ENCODE measurements at regions not wholly inside any gene's neighbourhood (a gene's known extent, or its start where the extent isn't known, plus 50 kb on each side); places are given as distances from the start of the nearest gene placed in this dataset.

DNA sequence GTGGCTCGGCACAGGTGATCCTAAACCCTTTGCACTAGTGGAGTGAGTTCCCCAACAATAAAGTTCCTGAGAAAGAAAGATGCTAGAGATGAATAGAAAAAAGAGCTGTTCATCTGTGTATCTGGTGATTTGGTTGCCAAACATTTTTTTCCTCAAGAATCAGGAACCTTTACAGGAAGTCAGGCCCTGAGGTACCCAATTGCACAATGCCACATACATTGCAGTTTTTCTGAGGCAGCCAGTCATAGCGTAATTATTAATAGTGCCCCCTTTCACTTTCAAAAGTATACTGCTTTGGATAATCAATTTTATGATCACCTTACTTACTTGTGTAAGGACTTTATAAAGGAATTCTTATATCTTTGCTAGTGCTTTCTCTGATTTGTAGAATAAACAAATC, 346.3 kb upstream of the POU3F1 start:
- peaks cover 56% of the 10 kb centered on the region in 2 donors for H3K27me3 Mint-ChIP-seq

DNA sequence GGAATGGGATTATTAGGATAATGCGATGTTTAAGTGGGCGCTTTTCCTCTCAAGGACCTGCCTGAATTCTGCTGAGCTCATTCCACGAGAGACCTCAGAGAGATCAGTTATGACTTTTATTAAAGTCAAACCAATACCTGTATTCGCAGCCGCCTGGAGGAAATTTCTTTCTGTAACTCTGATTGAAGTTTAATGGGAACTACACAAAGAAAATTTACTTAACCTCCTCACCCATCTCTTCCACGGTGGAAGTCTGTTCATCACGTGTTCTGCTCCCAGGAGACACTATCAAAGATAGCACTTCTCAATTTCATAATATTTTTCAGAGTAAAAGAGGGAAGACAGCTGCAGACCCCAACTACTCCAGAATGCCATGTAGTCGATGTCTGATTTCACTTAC, 334.7 kb upstream of the POU3F1 start:
- ATAC-seq (replicated peaks): no peak
- Mint-ChIP-seq H3K36me3 (ENCODE audit: insufficient read depth) (peaks cover 3% of the 10 kb centered on the region), H3K4me1 (ENCODE audit: low read depth in 2 of 2) (no peaks in the 10 kb centered on the region), H3K9me3 (no peaks in the 10 kb centered on the region), H3K4me3 (no peak overlapping the region), H3K27me3 (peaks cover 39 to 73% of the 10 kb centered on the region in 2 donors), H3K27ac (no peak overlapping the region)
- DNase-seq: no peak

More for the DNA sequence above, 346.3 kb upstream of the POU3F1 start:
- H3K4me1 Mint-ChIP-seq (ENCODE audit: low read depth in 2 of 2): no peaks in the 10 kb centered on the region
- H3K27ac Mint-ChIP-seq: no peak overlapping the region
- peaks cover 0 to 7% of the 10 kb centered on the region in 2 donors for H3K9me3 Mint-ChIP-seq
- no peak for ATAC-seq (replicated peaks)
- H3K4me3 Mint-ChIP-seq: no peak overlapping the region
- no peaks in the 10 kb centered on the region for H3K36me3 Mint-ChIP-seq (ENCODE audit: insufficient read depth)
- DNase-seq: no peak

DNA sequence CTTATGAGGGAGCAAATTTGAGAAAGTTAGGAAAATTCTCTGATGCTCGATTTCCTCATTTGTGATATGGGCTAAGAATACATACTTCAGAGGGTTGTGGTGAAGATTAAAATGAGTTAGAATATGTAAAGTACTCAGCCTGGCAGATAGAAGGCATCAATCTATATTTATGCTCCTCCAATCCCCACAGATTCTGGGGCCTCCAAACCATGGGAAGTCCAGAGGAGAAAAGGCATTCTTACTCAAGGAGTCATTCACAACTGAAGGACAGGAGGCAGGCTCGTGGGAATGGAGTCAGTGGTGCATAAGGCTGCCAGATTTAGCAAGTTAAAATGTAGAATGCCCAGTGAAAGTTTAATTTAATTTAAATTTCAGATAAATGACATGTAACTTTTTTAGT, 330.0 kb upstream of the POU3F1 start:
- ATAC-seq (replicated peaks): no peak
- H3K4me3 Mint-ChIP-seq: no peak overlapping the region
- H3K36me3 Mint-ChIP-seq (ENCODE audit: insufficient read depth): no peaks in the 10 kb centered on the region
- no peak overlapping the region for H3K27ac Mint-ChIP-seq
- DNase-seq: no peak
- H3K27me3 Mint-ChIP-seq: peaks cover 36 to 62% of the 10 kb centered on the region in 2 donors
- H3K9me3 Mint-ChIP-seq: peaks cover 0 to 5% of the 10 kb centered on the region in 2 donors
- H3K4me1 Mint-ChIP-seq (ENCODE audit: low read depth in 2 of 2): no peaks in the 10 kb centered on the region

DNA sequence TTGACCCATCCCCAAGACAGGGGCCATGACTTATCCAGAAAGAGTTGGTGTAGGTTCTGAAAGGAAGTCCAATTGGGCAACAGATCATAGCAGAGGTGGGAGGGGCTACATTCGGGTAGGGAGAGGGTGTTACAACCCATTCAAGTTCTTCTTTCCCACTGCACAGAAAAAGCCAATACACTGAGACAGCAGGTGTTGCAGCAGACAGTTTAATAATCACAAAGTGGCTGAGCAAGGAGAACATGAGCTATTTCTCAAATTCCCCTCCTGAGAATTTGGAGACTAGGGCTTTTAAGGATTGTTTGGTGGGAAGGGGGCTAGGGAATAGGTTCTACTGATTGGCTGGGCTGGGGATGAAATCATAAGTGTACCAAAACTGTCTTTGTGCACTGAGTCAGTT, 328.4 kb upstream of the POU3F1 start:
- Mint-ChIP-seq H3K4me1 (ENCODE audit: low read depth in 2 of 2) (no peaks in the 10 kb centered on the region), H3K4me3 (no peak overlapping the region), H3K27me3 (peaks cover 32 to 60% of the 10 kb centered on the region in 2 donors), H3K27ac (no peak overlapping the region), H3K9me3 (peaks cover 0 to 5% of the 10 kb centered on the region in 2 donors), H3K36me3 (ENCODE audit: insufficient read depth) (no peaks in the 10 kb centered on the region)
- DNase-seq (no peak), ATAC-seq (replicated peaks) (no peak)

DNA sequence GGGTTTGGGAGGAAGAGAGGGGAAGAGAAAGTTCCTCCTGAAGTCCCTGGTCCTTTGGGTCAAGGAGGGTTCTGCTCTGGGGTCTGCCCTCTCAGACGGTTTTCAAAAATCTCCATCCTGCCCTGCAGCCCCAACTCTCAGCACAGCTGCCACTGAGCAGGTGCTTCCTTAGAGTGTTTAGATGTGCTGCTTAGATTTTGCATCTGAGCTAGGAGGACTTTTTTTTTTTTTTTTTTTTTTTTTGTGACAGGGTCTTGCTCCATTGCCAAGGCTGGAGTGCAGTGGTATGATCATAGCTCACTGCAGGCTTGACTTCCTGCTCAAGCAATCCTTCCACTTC, 324.9 kb upstream of the POU3F1 start:
- no peak for ATAC-seq (replicated peaks)
- Mint-ChIP-seq H3K27ac (no peak overlapping the region), H3K36me3 (ENCODE audit: insufficient read depth) (no peaks in the 10 kb centered on the region), H3K4me1 (ENCODE audit: low read depth in 2 of 2) (no peaks in the 10 kb centered on the region), H3K9me3 (peaks cover 0 to 5% of the 10 kb centered on the region in 2 donors), H3K27me3 (peaks cover 35 to 52% of the 10 kb centered on the region in 2 donors), H3K4me3 (no peak overlapping the region)
- DNase-seq: no peak

DNA sequence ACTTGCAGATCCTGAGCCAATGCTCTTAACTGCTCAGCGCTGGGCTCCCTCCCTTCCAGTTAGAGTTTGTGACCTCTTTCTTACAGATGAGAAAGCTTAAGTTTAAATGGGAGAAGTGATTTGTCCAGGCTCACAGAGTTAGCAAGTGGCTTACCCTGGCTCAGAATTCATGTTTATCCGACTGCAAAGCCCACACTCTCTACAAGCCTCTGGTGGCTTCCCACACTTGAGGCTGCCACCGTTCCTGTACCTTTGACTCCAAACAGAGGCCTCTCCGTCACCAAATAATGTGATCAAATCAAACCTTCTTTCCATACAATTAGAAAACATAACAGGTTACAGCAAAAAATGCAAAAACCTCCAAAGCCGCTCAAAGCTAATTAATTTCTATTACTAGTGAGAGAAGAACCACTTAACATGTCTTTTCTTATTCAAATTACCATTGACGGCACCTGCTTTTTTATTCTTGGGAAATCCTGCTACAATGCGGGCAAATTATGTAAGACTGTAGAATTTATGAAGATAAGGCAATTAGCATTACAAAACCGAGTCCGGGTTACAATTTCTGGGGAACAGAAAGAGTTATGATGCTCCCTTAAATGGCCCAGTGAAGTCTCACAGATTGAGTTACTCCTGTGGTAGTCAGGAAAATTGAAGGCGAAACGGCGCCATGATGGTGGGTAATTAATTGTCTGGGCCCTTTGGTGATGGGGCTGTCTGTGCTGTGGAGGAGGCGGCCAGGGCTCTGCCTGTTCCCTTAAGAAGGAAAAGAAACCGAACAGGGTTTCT, 324.3 kb upstream of the POU3F1 start:
- peaks cover 0 to 5% of the 10 kb centered on the region in 2 donors for H3K9me3 Mint-ChIP-seq
- DNase-seq (no peak), ATAC-seq (replicated peaks) (no peak)
- H3K4me1 Mint-ChIP-seq (ENCODE audit: low read depth in 2 of 2): no peaks in the 10 kb centered on the region
- H3K4me3 Mint-ChIP-seq: no peak overlapping the region
- no peak overlapping the region for H3K27ac Mint-ChIP-seq
- peaks cover 35 to 52% of the 10 kb centered on the region in 2 donors for H3K27me3 Mint-ChIP-seq
- no peaks in the 10 kb centered on the region for H3K36me3 Mint-ChIP-seq (ENCODE audit: insufficient read depth)

DNA sequence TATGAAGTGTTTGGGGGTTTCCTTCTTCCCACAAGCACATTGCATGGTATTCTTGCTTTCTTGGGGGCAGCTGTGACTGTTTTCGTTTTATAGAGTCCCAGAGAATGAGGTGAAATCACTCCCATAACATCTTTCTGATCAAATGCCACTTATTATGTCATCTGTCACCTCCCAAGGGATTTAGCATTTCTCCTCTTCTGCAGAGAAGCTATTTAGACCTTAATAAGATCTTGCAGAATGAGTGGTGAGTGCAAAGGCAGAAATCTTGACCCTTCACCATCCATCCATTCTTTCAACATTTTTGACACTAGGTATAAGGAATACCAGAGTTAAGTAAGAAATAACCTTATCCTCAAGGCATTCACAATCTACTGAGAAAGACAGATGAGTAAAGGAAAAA, 318.6 kb upstream of the POU3F1 start:
- Mint-ChIP-seq H3K27ac (no peak overlapping the region), H3K9me3 (no peaks in the 10 kb centered on the region), H3K4me1 (ENCODE audit: low read depth in 2 of 2) (no peaks in the 10 kb centered on the region), H3K36me3 (ENCODE audit: insufficient read depth) (no peaks in the 10 kb centered on the region), H3K4me3 (no peak overlapping the region), H3K27me3 (peaks cover 20 to 22% of the 10 kb centered on the region in 2 donors)
- ATAC-seq (replicated peaks) (no peak), DNase-seq (no peak)

DNA sequence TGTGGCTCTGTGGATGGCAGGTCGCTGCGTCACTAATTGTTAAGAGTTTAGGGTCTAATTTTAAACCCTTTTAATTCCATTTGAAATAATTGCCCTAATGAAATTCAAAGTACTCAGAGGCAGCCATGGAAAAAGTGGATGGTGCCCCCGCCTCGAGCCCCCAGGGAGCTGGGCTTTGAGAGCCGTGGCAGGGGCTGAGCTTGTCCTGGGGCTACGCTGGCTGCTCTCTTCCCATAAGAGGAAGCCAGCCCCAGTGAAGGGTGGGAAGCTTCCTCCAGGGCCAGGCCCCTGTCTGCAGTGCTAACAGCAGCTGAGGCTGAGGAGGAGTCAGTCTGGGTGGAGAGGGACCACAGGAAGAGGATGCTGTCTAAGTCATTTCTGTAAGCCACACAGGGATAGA, 315.0 kb upstream of the POU3F1 start:
- H3K4me1 Mint-ChIP-seq (ENCODE audit: low read depth in 2 of 2): no peaks in the 10 kb centered on the region
- no peak overlapping the region for H3K27ac Mint-ChIP-seq
- ATAC-seq (replicated peaks) (no peak), DNase-seq (no peak)
- no peaks in the 10 kb centered on the region for H3K9me3 Mint-ChIP-seq
- H3K36me3 Mint-ChIP-seq (ENCODE audit: insufficient read depth): no peaks in the 10 kb centered on the region
- H3K4me3 Mint-ChIP-seq: no peak overlapping the region
- peaks cover 18 to 28% of the 10 kb centered on the region in 2 donors for H3K27me3 Mint-ChIP-seq

DNA sequence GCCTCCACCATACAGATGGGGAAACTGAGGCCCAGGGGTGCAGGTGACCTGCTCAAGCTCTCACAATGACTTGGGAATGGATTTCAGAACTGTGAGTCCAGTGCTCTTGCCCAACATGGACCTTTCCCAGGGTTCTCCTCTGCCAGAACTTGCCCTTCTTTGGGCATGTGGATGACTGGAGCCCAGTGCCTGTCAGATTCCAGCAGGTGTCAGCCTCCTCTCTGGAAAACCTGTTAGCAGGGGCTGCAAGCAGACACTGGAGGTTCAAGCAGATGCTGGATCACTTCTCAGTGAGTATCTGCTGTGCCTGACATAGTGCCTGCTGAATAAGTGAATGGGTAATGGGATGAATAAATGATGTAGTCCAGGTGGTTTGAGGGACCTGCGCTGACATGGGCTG, 314.2 kb upstream of the POU3F1 start:
- Mint-ChIP-seq H3K27me3 (peaks cover 21 to 27% of the 10 kb centered on the region in 2 donors), H3K4me3 (no peak overlapping the region), H3K9me3 (no peaks in the 10 kb centered on the region), H3K4me1 (ENCODE audit: low read depth in 2 of 2) (no peaks in the 10 kb centered on the region), H3K27ac (no peak overlapping the region), H3K36me3 (ENCODE audit: insufficient read depth) (no peaks in the 10 kb centered on the region)
- DNase-seq (no peak), ATAC-seq (replicated peaks) (no peak)

DNA sequence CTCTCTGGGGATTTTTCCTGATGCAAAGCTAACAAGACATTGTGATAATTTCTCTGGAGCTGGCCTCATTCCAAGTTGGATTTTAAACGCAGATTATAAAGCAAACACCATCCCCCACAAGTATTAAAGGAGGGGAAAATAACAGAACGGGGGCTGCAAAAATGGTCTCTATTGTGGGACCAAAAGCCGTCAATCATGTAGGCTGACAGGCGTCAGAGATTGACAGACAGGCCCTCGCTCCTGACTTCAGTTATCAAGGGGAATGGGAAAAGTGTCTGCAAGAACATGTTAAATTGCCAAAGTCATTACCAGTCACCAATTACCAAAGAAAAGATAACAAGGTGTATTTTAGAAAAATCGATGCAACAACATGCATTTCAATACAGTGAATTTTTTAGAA, 307.4 kb upstream of the POU3F1 start:
- no peak for ATAC-seq (replicated peaks)
- H3K27me3 Mint-ChIP-seq: peaks cover 36 to 62% of the 10 kb centered on the region in 2 donors
- H3K36me3 Mint-ChIP-seq (ENCODE audit: insufficient read depth): no peaks in the 10 kb centered on the region
- DNase-seq: no peak
- no peaks in the 10 kb centered on the region for H3K4me1 Mint-ChIP-seq (ENCODE audit: low read depth in 2 of 2)
- H3K4me3 Mint-ChIP-seq: no peak overlapping the region
- H3K9me3 Mint-ChIP-seq: peaks cover 0 to 6% of the 10 kb centered on the region in 2 donors
- no peak overlapping the region for H3K27ac Mint-ChIP-seq

DNA sequence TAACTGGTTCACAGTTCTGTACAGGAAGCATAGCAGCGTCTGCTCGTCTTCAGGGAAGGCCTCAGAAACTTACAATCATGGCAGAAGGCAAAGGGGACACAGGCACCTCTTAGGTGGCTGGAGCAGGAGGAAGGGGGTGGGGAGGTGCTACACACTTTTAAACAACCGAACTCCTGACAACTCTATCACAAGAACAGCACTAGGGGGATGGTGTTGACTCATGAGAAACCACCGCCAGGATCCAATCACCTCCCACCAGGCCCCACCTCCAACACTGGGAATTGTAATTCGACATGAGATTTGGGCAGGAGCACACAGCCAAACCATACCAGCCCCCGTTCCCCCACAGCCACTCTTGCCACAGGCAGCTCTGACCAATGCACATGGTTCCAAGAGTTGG, 306.3 kb upstream of the POU3F1 start:
- peaks cover 5 to 16% of the 10 kb centered on the region in 2 donors for H3K9me3 Mint-ChIP-seq
- H3K4me3 Mint-ChIP-seq: no peak overlapping the region
- peaks cover 45 to 70% of the 10 kb centered on the region in 2 donors for H3K27me3 Mint-ChIP-seq
- DNase-seq (no peak), ATAC-seq (replicated peaks) (no peak)
- H3K36me3 Mint-ChIP-seq (ENCODE audit: insufficient read depth): no peaks in the 10 kb centered on the region
- H3K4me1 Mint-ChIP-seq (ENCODE audit: low read depth in 2 of 2): no peaks in the 10 kb centered on the region
- H3K27ac Mint-ChIP-seq: no peak overlapping the region

DNA sequence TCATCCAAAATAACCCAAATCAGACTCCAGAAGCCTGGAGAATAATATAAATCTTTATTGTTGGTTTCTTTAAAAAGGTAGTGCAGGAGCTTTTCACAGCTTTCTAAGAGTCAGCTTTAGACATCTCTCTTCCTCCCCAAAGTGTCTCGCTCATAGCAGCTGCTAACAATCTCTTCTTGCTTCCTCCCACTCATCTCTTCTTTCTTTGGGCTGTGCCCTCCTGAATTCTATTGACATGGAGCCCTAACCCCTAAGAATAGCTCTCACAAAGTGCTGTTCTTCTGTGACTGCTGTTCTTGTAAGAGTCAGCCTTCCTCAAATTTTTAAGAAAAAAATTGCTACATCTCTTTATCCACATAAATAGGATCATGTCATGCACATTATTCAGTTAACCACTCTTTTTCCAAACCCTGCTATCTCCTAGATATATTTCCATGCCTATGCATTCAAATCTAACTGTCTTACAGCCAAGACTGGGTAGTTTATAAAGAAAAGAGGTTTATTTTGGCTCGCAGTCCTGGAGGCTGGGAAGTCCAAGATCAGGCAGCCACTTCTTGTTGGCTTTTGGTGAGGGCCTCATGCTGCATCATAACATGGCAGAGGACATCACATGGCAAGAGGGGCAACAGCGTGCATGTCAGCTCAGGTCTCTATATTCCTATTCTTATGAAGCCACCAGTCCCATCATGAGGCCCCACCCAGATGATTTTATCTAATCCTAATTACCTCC, 301.0 kb upstream of the POU3F1 start:
- no peaks in the 10 kb centered on the region for H3K4me1 Mint-ChIP-seq (ENCODE audit: low read depth in 2 of 2)
- H3K4me3 Mint-ChIP-seq: no peak overlapping the region
- peaks cover 46 to 62% of the 10 kb centered on the region in 2 donors for H3K27me3 Mint-ChIP-seq
- peaks cover 5 to 16% of the 10 kb centered on the region in 2 donors for H3K9me3 Mint-ChIP-seq
- H3K27ac Mint-ChIP-seq: no peak overlapping the region
- no peaks in the 10 kb centered on the region for H3K36me3 Mint-ChIP-seq (ENCODE audit: insufficient read depth)
- no peak for DNase-seq
- no peak for ATAC-seq (replicated peaks)

DNA sequence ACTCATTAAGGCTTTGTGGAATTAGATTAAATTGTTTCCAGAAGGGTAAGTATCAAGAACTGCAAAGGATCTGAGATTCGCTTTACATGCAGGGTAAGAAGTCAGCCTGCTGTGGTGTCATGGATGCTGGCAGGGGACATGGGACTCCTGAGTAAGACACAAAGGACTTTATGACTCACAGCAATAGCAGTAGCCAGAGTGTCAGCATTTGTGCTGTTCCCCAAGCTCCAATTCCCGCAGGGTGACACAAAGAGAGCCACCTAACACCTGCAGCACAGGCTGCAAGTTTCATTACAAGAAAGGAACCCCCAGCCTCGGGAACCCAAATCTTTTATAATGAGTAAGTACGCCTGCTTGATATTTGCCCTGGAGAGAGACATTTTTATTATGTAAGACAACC, 298.1 kb upstream of the POU3F1 start:
- peaks cover 65 to 70% of the 10 kb centered on the region in 2 donors for H3K27me3 Mint-ChIP-seq
- no peaks in the 10 kb centered on the region for H3K4me1 Mint-ChIP-seq (ENCODE audit: low read depth in 2 of 2)
- DNase-seq (no peak), ATAC-seq (replicated peaks) (no peak)
- H3K9me3 Mint-ChIP-seq: peaks cover 5 to 16% of the 10 kb centered on the region in 2 donors
- H3K27ac Mint-ChIP-seq: no peak overlapping the region
- H3K36me3 Mint-ChIP-seq (ENCODE audit: insufficient read depth): no peaks in the 10 kb centered on the region
- no peak overlapping the region for H3K4me3 Mint-ChIP-seq

DNA sequence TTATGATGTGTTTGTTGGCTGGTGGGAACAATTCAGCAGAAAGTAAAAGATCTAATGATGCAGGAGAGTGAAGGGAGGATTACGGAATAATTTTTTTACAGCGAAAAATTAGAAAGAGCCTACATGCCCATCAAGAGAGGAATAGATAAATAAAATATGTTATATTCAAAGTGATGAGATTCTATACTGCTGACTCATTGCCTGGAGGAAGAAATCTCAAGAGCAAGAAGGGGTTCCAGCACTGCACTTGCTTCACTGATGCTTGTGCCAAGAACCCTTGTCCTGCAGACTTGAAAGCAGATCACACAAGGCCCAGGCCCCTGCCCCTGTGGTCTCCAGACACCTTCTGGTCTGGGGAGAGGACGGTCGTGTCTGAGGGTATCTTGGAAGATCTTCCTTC, 295.1 kb upstream of the POU3F1 start:
- no peak for DNase-seq
- no peak for ATAC-seq (replicated peaks)
- Mint-ChIP-seq H3K27me3 (peaks cover 72 to 73% of the 10 kb centered on the region in 2 donors), H3K36me3 (ENCODE audit: insufficient read depth) (no peaks in the 10 kb centered on the region), H3K27ac (no peak overlapping the region), H3K4me3 (no peak overlapping the region), H3K4me1 (ENCODE audit: low read depth in 2 of 2) (no peaks in the 10 kb centered on the region), H3K9me3 (no peaks in the 10 kb centered on the region)
